SK-N-SH (cell line): ENCODE measurements at regions not wholly inside any gene's neighbourhood (a gene's known extent, or its start where the extent isn't known, plus 50 kb on each side); places are given as distances from the start of the nearest gene placed in this dataset.
A peak's percentile ranks its signal among the peaks of the same experiment; 100 is the strongest.

Source experiments
- CTCF ChIA-PET: fragments of 300-600, 350-600 bp; formaldehyde crosslinking; extraction: SDS; loops from one replicate; lab custom pipeline; 2021; lab: Yijun Ruan, JAX
- POLR2A ChIA-PET: fragments of 350-600 bp; sonication (Branson Sonifier 250); formaldehyde crosslinking; extraction: SDS; loops from one replicate; lab custom pipeline; 2020; ENCODE audit warnings: antibody characterized with exemption, inconsistent platforms; lab: Yijun Ruan, JAX
- DNase-seq: peaks from one replicate; pipeline ENCODE4 v3.0.0; 2012
- H2AFZ ChIP-seq: fragments of 200-600 bp; sonication (generic); 2 replicates; pipeline ENCODE4 v1.8.1; 2016; ENCODE audit warnings: antibody characterized with exemption, mild to moderate bottlenecking, low read depth
- H3F3A ChIP-seq: fragments of 200-600 bp; sonication (generic); replicated peaks from 2 replicates; pipeline ENCODE3; 2016; ENCODE audit warnings: antibody characterized with exemption, mild to moderate bottlenecking; ENCODE audit not compliant: insufficient read depth
- H3K27ac ChIP-seq, 2 experiments: fragments of 200-500 bp in 1 of 2; fragments of 200-600 bp in 1 of 2; sonication (Bioruptor generic) in 1 of 2; sonication (generic), shearing (Covaris generic) in 1 of 2; 2 replicates each; pipeline versions ENCODE4 v1.5.1 to v1.6.1; 2014 to 2016; ENCODE audit warnings: low read depth in 2 of 2, inconsistent platforms in 1 of 2, low read length in 1 of 2, mild to moderate bottlenecking in 1 of 2, mixed read lengths in 1 of 2
- H3K27me3 ChIP-seq: fragments of 200-600 bp; sonication (generic), shearing (Covaris generic); 2 replicates; pipeline ENCODE4 v1.6.1; 2016; ENCODE audit warnings: mixed run types; ENCODE audit not compliant: insufficient read depth
- H3K36me3 ChIP-seq, 2 experiments: fragments of 200-500 bp in 1 of 2; fragments of 200-600 bp in 1 of 2; sonication (Bioruptor generic) in 1 of 2; sonication (generic) in 1 of 2; replicated peaks in 1 of 2; 2 replicates each; pipeline versions ENCODE3 to v1.5.1; 2014 to 2016; ENCODE audit warnings: low read length in 1 of 2, mild to moderate bottlenecking in 1 of 2; ENCODE audit not compliant: insufficient read depth in 2 of 2, control insufficient read depth in 1 of 2
- H3K4me1 ChIP-seq, 2 experiments: fragments of 200-500 bp in 1 of 2; fragments of 200-600 bp in 1 of 2; sonication (Bioruptor generic) in 1 of 2; sonication (generic), shearing (Covaris generic) in 1 of 2; 2 replicates each; pipeline versions ENCODE4 v1.5.1 to v1.6.1; 2014 to 2016; ENCODE audit warnings: low read depth in 1 of 2, low read length in 1 of 2, mixed run types in 1 of 2; ENCODE audit not compliant: insufficient read depth in 2 of 2, control insufficient read depth in 1 of 2
- H3K4me2 ChIP-seq: fragments of 200-600 bp; sonication (generic), shearing (Covaris generic); 2 replicates; pipeline ENCODE4 v1.6.1; 2017; ENCODE audit warnings: mixed run types
- H3K4me3 ChIP-seq, 2 experiments: fragments of 200-500 bp in 1 of 2; fragments of 200-600 bp in 1 of 2; sonication (Bioruptor generic) in 1 of 2; sonication (generic), shearing (Covaris generic) in 1 of 2; 2 replicates each; pipeline versions ENCODE4 v1.5.1 to v1.8.1; 2014 to 2016; ENCODE audit warnings: low read depth in 2 of 2, inconsistent platforms in 1 of 2, low read length in 1 of 2, mild to moderate bottlenecking in 1 of 2, mixed read lengths in 1 of 2, moderate library complexity in 1 of 2
- H3K79me2 ChIP-seq: fragments of 200-600 bp; sonication (generic); 2 replicates; pipeline ENCODE4 v1.8.1; 2017; ENCODE audit warnings: mild to moderate bottlenecking; ENCODE audit not compliant: insufficient read depth
- H3K9ac ChIP-seq: fragments of 200-600 bp; sonication (generic); 2 replicates; pipeline ENCODE4 v1.6.1; 2017; ENCODE audit warnings: mixed run types
- H3K9me2 ChIP-seq: fragments of 200-600 bp; sonication (generic); 2 replicates; pipeline ENCODE4 v1.6.1; 2017; ENCODE audit warnings: mixed run types
- H3K9me3 ChIP-seq: fragments of 200-600 bp; sonication (generic); 2 replicates; pipeline ENCODE4 v1.6.1; 2017; ENCODE audit warnings: mixed run types, mild to moderate bottlenecking, moderate library complexity
- H4K20me1 ChIP-seq: fragments of 200-600 bp; sonication (generic); 2 replicates; pipeline ENCODE4 v1.6.1; 2017; ENCODE audit warnings: mild to moderate bottlenecking, mixed run types; ENCODE audit not compliant: insufficient read depth
- EP300 ChIP-seq, 2 experiments: IDR thresholded peaks; 2 replicates each; pipeline versions ENCODE4 v1.4.0 to v1.6.1; 2012; ENCODE audit warnings: borderline replicate concordance in 1 of 2, low read depth in 1 of 2, low read length in 1 of 2
- FOSL2 ChIP-seq: IDR thresholded peaks from 2 replicates; pipeline ENCODE4 v1.4.0; 2012; ENCODE audit warnings: low read depth, mild to moderate bottlenecking, moderate library complexity, borderline replicate concordance
- GABPA ChIP-seq: IDR thresholded peaks from 2 replicates; pipeline ENCODE4 v1.4.0; 2012; ENCODE audit warnings: low read depth, mild to moderate bottlenecking
- NFIC ChIP-seq: IDR thresholded peaks from 2 replicates; pipeline ENCODE4 v1.4.0; 2012; ENCODE audit warnings: borderline replicate concordance
- POLR2AphosphoS5 ChIP-seq: IDR thresholded peaks from 2 replicates; pipeline ENCODE4 v1.6.1; 2012; ENCODE audit warnings: low read depth, low read length
- TCF12 ChIP-seq: IDR thresholded peaks from 2 replicates; pipeline ENCODE4 v1.4.0; 2012
- WGBS: methylation state at CpG from one replicate; pipeline ENCODE4 v1.1.6; 2017; ENCODE audit warnings: low lambda C conversion rate; 5-methylcytosine and 5-hydroxymethylcytosine counted together
- TF ChIP-seq, protein P1 (sequence below): fragments of 150-350 bp; IDR thresholded peaks from 2 replicates; pipeline ENCODE4 v1.6.1; 2016; ENCODE audit warnings: mild to moderate bottlenecking, low read depth, low read length
- TF ChIP-seq, protein P2 (sequence below): fragments of 150-350 bp; IDR thresholded peaks from 2 replicates; pipeline ENCODE4 v1.6.1; 2017; ENCODE audit warnings: antibody characterized with exemption, low read length, low read depth, borderline replicate concordance
- TF ChIP-seq, protein P3 (sequence below): IDR thresholded peaks from 2 replicates; pipeline ENCODE4 v1.6.1; 2012; ENCODE audit warnings: mild to moderate bottlenecking, low read depth, low read length, moderate library complexity
- TF ChIP-seq, protein P4 (sequence below): IDR thresholded peaks from 2 replicates; pipeline ENCODE4 v1.4.0; 2012; ENCODE audit warnings: low read depth
- TF ChIP-seq, protein P5 (sequence below): IDR thresholded peaks from 2 replicates; pipeline ENCODE4; 2012

DNA sequence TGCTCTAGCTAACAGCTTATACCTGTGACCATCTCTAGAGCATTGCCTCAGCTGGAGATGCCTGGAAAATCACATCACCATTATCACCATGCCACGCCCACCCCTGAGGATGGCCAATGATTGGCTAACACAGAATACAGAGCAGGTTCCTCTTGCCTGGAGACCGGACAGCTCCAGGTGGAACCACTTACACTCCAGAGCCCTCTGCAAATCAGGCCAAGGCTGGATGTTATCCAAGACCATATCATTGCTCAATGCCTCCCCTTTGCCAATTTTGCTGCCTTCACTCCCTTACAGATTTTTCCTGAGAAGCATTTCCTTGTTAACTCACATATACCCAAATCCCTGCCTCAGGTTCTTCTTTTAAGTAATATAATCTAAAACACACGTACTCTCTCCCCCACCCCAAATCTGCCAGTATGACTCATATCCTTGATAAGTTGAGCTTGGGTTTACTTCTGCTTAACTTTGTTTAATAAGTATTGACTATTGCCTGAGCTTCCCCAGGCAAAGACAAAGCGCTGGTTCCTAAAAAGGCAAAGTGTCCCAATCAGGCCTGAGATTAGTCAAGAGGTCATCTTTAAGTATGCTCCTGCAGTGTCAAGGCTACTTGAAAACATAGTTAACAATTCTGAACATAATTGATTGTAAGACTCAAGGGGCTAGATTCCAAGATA, 309.6 kb downstream of the EPB41L4A start:
- Histone ChIP-seq H3K4me1 (peaks cover 0 to 3% of the 10 kb centered on the region in 2 experiments; a peak in 2 of 4 replicates), H4K20me1 (no peaks in the 10 kb centered on the region), H2AFZ (no peak overlapping the region), H3F3A (no peaks in the 10 kb centered on the region), H3K79me2 (no peaks in the 10 kb centered on the region), H3K36me3 (no peaks in the 10 kb centered on the region), H3K9me2 (no peaks in the 10 kb centered on the region), H3K27me3 (no peaks in the 10 kb centered on the region), H3K4me2 (no peak overlapping the region)
- WGBS = 33% methylated on average over 4 of the region's 4 CpGs
- TF ChIP-seq FOSL2 (peak; percentile 35; the same call in 1 of the 2 replicates), NFIC (peak; percentile 45; the same call in 1 of the 2 replicates), GABPA (no peak), POLR2AphosphoS5 (no peak), TCF12 (peak; percentile 82), EP300 (IDR thresholded peaks at IDR 0.05; ENCODE audit: borderline replicate concordance in 1 of 2, low read depth in 1 of 2, low read length in 1 of 2) (peak in 1 of 2 experiments; percentile 47; a peak in 2 of 4 replicates)
- TF ChIP-seq, protein P1, sequence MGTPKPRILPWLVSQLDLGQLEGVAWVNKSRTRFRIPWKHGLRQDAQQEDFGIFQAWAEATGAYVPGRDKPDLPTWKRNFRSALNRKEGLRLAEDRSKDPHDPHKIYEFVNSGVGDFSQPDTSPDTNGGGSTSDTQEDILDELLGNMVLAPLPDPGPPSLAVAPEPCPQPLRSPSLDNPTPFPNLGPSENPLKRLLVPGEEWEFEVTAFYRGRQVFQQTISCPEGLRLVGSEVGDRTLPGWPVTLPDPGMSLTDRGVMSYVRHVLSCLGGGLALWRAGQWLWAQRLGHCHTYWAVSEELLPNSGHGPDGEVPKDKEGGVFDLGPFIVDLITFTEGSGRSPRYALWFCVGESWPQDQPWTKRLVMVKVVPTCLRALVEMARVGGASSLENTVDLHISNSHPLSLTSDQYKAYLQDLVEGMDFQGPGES = no peak
- TF ChIP-seq, protein P2, sequence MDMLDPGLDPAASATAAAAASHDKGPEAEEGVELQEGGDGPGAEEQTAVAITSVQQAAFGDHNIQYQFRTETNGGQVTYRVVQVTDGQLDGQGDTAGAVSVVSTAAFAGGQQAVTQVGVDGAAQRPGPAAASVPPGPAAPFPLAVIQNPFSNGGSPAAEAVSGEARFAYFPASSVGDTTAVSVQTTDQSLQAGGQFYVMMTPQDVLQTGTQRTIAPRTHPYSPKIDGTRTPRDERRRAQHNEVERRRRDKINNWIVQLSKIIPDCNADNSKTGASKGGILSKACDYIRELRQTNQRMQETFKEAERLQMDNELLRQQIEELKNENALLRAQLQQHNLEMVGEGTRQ = no peak
- TF ChIP-seq, protein P3, sequence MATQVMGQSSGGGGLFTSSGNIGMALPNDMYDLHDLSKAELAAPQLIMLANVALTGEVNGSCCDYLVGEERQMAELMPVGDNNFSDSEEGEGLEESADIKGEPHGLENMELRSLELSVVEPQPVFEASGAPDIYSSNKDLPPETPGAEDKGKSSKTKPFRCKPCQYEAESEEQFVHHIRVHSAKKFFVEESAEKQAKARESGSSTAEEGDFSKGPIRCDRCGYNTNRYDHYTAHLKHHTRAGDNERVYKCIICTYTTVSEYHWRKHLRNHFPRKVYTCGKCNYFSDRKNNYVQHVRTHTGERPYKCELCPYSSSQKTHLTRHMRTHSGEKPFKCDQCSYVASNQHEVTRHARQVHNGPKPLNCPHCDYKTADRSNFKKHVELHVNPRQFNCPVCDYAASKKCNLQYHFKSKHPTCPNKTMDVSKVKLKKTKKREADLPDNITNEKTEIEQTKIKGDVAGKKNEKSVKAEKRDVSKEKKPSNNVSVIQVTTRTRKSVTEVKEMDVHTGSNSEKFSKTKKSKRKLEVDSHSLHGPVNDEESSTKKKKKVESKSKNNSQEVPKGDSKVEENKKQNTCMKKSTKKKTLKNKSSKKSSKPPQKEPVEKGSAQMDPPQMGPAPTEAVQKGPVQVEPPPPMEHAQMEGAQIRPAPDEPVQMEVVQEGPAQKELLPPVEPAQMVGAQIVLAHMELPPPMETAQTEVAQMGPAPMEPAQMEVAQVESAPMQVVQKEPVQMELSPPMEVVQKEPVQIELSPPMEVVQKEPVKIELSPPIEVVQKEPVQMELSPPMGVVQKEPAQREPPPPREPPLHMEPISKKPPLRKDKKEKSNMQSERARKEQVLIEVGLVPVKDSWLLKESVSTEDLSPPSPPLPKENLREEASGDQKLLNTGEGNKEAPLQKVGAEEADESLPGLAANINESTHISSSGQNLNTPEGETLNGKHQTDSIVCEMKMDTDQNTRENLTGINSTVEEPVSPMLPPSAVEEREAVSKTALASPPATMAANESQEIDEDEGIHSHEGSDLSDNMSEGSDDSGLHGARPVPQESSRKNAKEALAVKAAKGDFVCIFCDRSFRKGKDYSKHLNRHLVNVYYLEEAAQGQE = peak; percentile 30; the same call in 1 of the 2 replicates
- TF ChIP-seq, protein P4, sequence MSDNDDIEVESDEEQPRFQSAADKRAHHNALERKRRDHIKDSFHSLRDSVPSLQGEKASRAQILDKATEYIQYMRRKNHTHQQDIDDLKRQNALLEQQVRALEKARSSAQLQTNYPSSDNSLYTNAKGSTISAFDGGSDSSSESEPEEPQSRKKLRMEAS = no peak
- TF ChIP-seq, protein P5, sequence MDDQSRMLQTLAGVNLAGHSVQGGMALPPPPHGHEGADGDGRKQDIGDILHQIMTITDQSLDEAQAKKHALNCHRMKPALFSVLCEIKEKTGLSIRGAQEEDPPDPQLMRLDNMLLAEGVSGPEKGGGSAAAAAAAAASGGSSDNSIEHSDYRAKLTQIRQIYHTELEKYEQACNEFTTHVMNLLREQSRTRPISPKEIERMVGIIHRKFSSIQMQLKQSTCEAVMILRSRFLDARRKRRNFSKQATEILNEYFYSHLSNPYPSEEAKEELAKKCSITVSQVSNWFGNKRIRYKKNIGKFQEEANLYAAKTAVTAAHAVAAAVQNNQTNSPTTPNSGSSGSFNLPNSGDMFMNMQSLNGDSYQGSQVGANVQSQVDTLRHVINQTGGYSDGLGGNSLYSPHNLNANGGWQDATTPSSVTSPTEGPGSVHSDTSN = peak; percentile 33; the same call in 1 of the 2 replicates
- TF ChIP-seq, all 33 proteins: peak for 6
- ChIA-PET CTCF (interaction anchor here (0.7 to 2.3 kb wide), 2 partner anchors 478 to 559 kb away, joined by 3 to 5 read pairs; no protein-coding TSS in a partner anchor), POLR2A (no interaction called here)
- Histone ChIP-seq H3K27ac (peak overlapping the region; percentile 12 to 77; a peak in 3 of 4 replicates), H3K9me3 (no peaks in the 10 kb centered on the region), H3K9ac (no peak overlapping the region), H3K4me3 (no peak overlapping the region)
- peak; percentile 4 for DNase-seq
